Natural killer cell (primary cell): ENCODE measurements at regions not wholly inside any gene's neighbourhood (a gene's known extent, or its start where the extent isn't known, plus 50 kb on each side); places are given as distances from the start of the nearest gene placed in this dataset.

Experiments used
- ATAC-seq, 3 donors: fragments of 150-1000 bp in 2 of 3; fragments of 200-7000 bp in 1 of 3; cut with Tn5 transposase; 1 replicate in 1 of 3; 2 replicates in 2 of 3; pipeline ENCODE4 v1.10.0; 2021; ENCODE audit warnings: mild to moderate bottlenecking in 2 of 3, moderate library complexity in 2 of 3
- DNase-seq, 2 donors: peaks; one replicate each; pipeline versions ENCODE4 v3.0.0 to v3.0.0-alpha.2; 2013 to 2021; ENCODE audit warnings: mixed read lengths in 1 of 2
- H3K27ac ChIP-seq: one replicate; pipeline ENCODE4 v1.5.1; 2013; ENCODE audit warnings: mild to moderate bottlenecking, low read length
- H3K27me3 ChIP-seq: one replicate; pipeline ENCODE4 v1.6.1; 2013; ENCODE audit warnings: low read length; ENCODE audit not compliant: control insufficient read depth, insufficient read depth
- H3K36me3 ChIP-seq: one replicate; pipeline ENCODE4 v1.6.1; 2013; ENCODE audit warnings: low read length; ENCODE audit not compliant: control insufficient read depth, insufficient read depth
- H3K4me1 ChIP-seq: one replicate; pipeline ENCODE4 v1.6.1; 2013; ENCODE audit warnings: low read length; ENCODE audit not compliant: control insufficient read depth, insufficient read depth
- H3K4me3 ChIP-seq: one replicate; pipeline ENCODE4 v1.5.1; 2013; ENCODE audit warnings: low read length
- H3K9me3 ChIP-seq: one replicate; pipeline ENCODE4 v1.6.1; 2013; ENCODE audit warnings: low read length; ENCODE audit not compliant: control insufficient read depth, insufficient read depth
- H3K27ac Mint-ChIP-seq, 2 donors: one replicate each; pipeline ENCODE4 v1.8.0; 2022; ENCODE audit warnings: mild to moderate bottlenecking in 2 of 2, mixed read lengths in 2 of 2, moderate library complexity in 1 of 2
- H3K27me3 Mint-ChIP-seq, 2 donors: one replicate each; pipeline ENCODE4 v1.8.0; 2022; ENCODE audit warnings: low read depth in 2 of 2, mixed read lengths in 2 of 2
- H3K36me3 Mint-ChIP-seq: one replicate; pipeline ENCODE4 v1.8.0; 2022; ENCODE audit warnings: mixed read lengths
- H3K4me1 Mint-ChIP-seq, 2 donors: one replicate each; pipeline ENCODE4 v1.8.0; 2022; ENCODE audit warnings: mixed read lengths in 2 of 2
- H3K4me3 Mint-ChIP-seq: one replicate; pipeline ENCODE4 v1.8.0; 2022; ENCODE audit warnings: mild to moderate bottlenecking, moderate library complexity, mixed read lengths
- H3K9me3 Mint-ChIP-seq, 2 donors: one replicate each; pipeline ENCODE4 v1.8.0; 2022; ENCODE audit warnings: mixed read lengths in 2 of 2
- WGBS: methylation state at CpG from one replicate; pipeline ENCODE4 v1.1.7; 2013; ENCODE audit warnings: missing lambda C conversion rate; ENCODE audit not compliant: insufficient coverage; 5-methylcytosine and 5-hydroxymethylcytosine counted together
- intact Hi-C: fragments of 100-400 bp; cut with micrococcal nuclease; formaldehyde crosslinking; loops from one replicate; pipeline ENCODE4 v1.14.2; 2022
- TF ChIP-seq, protein P1 (sequence below): fragments of 200-600 bp; IDR thresholded peaks from one replicate; pipeline ENCODE4 v1.8.0; 2022; ENCODE audit warnings: antibody characterized with exemption

DNA sequence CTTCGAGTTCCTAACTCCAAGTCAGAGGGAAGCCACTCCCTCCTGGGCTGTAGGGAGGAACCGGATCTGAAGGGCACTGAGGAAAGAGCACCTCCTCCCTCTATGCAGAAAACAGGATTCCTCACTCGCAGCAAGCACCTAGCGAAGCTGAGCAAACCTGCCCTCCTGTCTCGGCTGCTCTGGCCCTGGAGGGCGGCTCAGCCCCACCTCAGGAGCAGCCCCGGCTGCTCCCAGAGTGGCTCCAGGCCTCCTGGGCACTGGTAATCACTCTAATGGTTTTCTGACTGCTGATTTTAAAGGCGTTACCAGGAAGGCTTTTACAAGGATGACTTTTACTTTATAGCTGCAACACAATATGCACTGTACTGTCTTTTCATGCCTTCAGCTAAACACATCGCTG lies 312.5 kb downstream of the TEX29 start:
- WGBS, result 67% methylated on average over 9 of the region's 9 CpGs
- Histone ChIP-seq H3K4me3 (no peak overlapping the region), H3K4me1 (no peaks in the 10 kb centered on the region), H3K27me3 (no peaks in the 10 kb centered on the region), H3K9me3 (no peaks in the 10 kb centered on the region), H3K36me3 (no peaks in the 10 kb centered on the region), H3K27ac (no peak overlapping the region)
- Mint-ChIP-seq H3K4me3 (no peak overlapping the region), H3K27me3 (no peaks in the 10 kb centered on the region), H3K36me3 (no peaks in the 10 kb centered on the region), H3K27ac (no peak overlapping the region), H3K4me1 (no peaks in the 10 kb centered on the region), H3K9me3 (no peaks in the 10 kb centered on the region)
- ATAC-seq, result no peak
- TF ChIP-seq, protein P1, sequence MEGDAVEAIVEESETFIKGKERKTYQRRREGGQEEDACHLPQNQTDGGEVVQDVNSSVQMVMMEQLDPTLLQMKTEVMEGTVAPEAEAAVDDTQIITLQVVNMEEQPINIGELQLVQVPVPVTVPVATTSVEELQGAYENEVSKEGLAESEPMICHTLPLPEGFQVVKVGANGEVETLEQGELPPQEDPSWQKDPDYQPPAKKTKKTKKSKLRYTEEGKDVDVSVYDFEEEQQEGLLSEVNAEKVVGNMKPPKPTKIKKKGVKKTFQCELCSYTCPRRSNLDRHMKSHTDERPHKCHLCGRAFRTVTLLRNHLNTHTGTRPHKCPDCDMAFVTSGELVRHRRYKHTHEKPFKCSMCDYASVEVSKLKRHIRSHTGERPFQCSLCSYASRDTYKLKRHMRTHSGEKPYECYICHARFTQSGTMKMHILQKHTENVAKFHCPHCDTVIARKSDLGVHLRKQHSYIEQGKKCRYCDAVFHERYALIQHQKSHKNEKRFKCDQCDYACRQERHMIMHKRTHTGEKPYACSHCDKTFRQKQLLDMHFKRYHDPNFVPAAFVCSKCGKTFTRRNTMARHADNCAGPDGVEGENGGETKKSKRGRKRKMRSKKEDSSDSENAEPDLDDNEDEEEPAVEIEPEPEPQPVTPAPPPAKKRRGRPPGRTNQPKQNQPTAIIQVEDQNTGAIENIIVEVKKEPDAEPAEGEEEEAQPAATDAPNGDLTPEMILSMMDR, result no peak
- intact Hi-C loops, result no loop called here
- DNase-seq, result no peak

DNA sequence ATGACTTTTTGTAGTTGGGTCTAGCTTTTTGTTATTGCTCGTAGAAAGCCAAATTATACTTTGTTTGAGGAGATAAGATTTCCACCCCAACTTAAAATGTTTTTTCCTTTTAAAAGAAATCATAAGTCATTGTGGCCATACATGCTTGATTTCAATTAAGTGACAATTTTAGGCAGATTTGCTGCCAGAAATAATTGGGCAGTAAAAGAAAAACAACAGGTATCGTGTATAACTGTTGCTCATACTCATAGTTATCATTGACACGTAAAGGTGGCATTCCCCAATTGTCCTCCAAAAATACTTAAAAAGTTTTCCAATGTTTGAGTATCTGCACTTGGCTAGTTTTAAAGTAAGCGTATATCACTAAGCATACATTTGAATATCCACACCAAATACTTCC lies 313.0 kb downstream of the TEX29 start:
- H3K36me3 Mint-ChIP-seq, result no peaks in the 10 kb centered on the region
- Histone ChIP-seq H3K9me3 (no peaks in the 10 kb centered on the region), H3K4me1 (no peaks in the 10 kb centered on the region), H3K27me3 (no peaks in the 10 kb centered on the region), H3K4me3 (no peak overlapping the region), H3K27ac (no peak overlapping the region), H3K36me3 (no peaks in the 10 kb centered on the region)
- H3K27me3 Mint-ChIP-seq, result no peaks in the 10 kb centered on the region
- no peak for ATAC-seq
- no peaks in the 10 kb centered on the region for H3K9me3 Mint-ChIP-seq
- TF ChIP-seq, protein P1, result no peak
- no peaks in the 10 kb centered on the region for H3K4me1 Mint-ChIP-seq
- DNase-seq, result no peak
- intact Hi-C loops, result no loop called here
- no peak overlapping the region for H3K27ac Mint-ChIP-seq
- WGBS, result 78% methylated on average over 2 of the region's 4 CpGs
- H3K4me3 Mint-ChIP-seq, result no peak overlapping the region

DNA sequence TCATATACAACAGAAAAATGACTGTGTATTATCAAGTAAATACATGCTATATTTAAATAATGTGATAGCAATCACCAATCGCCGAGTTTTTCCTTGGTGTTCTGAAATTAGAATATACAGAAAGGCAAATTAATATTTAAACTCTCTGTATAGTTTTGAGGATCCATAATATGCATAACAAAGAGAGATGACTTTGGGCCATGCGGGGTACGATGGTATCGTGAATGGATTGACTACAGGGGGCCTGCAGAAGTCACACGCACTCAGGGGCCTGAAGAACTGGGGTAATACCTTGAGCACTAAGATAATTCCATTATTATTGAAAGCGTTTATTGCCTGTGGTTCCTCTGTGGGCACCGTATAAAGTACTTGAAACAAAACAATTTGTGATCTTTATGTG lies 314.0 kb downstream of the TEX29 start:
- ATAC-seq (no peak), DNase-seq (no peak)
- 88% methylated on average over 6 of the region's 8 CpGs for WGBS
- Mint-ChIP-seq H3K27me3 (no peaks in the 10 kb centered on the region), H3K27ac (no peak overlapping the region), H3K9me3 (no peaks in the 10 kb centered on the region), H3K36me3 (no peaks in the 10 kb centered on the region), H3K4me1 (no peaks in the 10 kb centered on the region), H3K4me3 (no peak overlapping the region)
- no peaks in the 10 kb centered on the region for H3K36me3 ChIP-seq
- no peaks in the 10 kb centered on the region for H3K4me1 ChIP-seq
- H3K27me3 ChIP-seq, result no peaks in the 10 kb centered on the region
- H3K27ac ChIP-seq, result no peak overlapping the region
- H3K9me3 ChIP-seq, result no peaks in the 10 kb centered on the region
- TF ChIP-seq, protein P1, result no peak
- no peak overlapping the region for H3K4me3 ChIP-seq
- intact Hi-C loops, result no loop called here

DNA sequence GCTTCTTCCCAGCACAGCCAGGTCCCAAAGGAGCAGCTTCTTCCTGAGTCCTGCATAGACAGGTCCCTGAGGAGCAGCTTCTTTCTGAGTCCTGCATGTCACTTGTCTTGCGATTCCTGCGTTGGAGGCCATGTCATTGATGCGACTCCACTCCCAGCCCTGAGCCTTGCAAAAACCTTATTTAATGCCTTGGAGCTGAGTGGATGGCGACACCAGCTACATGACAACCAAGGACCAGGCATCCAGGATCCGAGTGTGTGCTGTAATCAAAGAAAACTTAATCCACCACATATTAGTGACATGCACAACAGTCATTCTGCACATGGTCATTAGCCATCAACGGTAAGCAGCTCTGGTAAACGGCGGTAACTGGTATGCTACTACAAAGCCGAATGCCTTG lies 315.8 kb downstream of the TEX29 start:
- Mint-ChIP-seq H3K36me3 (no peaks in the 10 kb centered on the region), H3K27me3 (no peaks in the 10 kb centered on the region)
- 91% methylated on average over 9 of the region's 9 CpGs for WGBS

More for the DNA sequence above, 315.8 kb downstream of the TEX29 start:
- no peaks in the 10 kb centered on the region for H3K27me3 ChIP-seq
- intact Hi-C loops, result no loop called here
- TF ChIP-seq, protein P1, result no peak
- no peak overlapping the region for H3K4me3 ChIP-seq
- H3K4me3 Mint-ChIP-seq, result no peak overlapping the region
- no peaks in the 10 kb centered on the region for H3K9me3 ChIP-seq
- no peak overlapping the region for H3K27ac ChIP-seq
- no peak for ATAC-seq
- no peak for DNase-seq
- H3K9me3 Mint-ChIP-seq, result no peaks in the 10 kb centered on the region
- no peaks in the 10 kb centered on the region for H3K36me3 ChIP-seq
- H3K4me1 Mint-ChIP-seq, result no peaks in the 10 kb centered on the region
- no peaks in the 10 kb centered on the region for H3K4me1 ChIP-seq
- H3K27ac Mint-ChIP-seq, result no peak overlapping the region
